OCI-LY7 (cell line): ENCODE measurements at regions not wholly inside any gene's neighbourhood (a gene's known extent, or its start where the extent isn't known, plus 50 kb on each side); places are given as distances from the start of the nearest gene placed in this dataset.

Experiments used
- CTCF ChIP-seq: fragments of 200-600 bp; sonication (generic); conservative IDR thresholded peaks from 2 replicates; pipeline ENCODE4 v1.5.1; 2014; ENCODE audit warnings: mild to moderate bottlenecking, antibody characterized with exemption, low read length, moderate library complexity, mixed read lengths
- EZH2phosphoT487 ChIP-seq: fragments of 200-600 bp; sonication (generic); IDR thresholded peaks from 2 replicates; pipeline ENCODE4 v1.6.1; 2018; ENCODE audit warnings: low read depth, borderline replicate concordance, mild to moderate bottlenecking, mixed run types, antibody characterized with exemption, low read length, moderate library complexity, mixed read lengths

GRCh38 chr6:104003803-104004516 lies 855.8 kb downstream of the HACE1 start:
- TF ChIP-seq CTCF, result peak; percentile 42; the same call in 1 of the 2 replicates
- TF ChIP-seq EZH2phosphoT487, result no peak
